Spleen (tissue), 11 donors: ENCODE measurements at regions not wholly inside any gene's neighbourhood (a gene's known extent, or its start where the extent isn't known, plus 50 kb on each side); places are given as distances from the start of the nearest gene placed in this dataset.

Source experiments
- DNase-seq: peaks from one replicate; pipeline ENCODE4 v3.0.0-alpha.2; 2020
- H3K27ac ChIP-seq, 8 donors: fragments of 200-600 bp; sonication (generic) in 7 of 8; 1 replicate in 4 of 8; 2 replicates in 4 of 8; pipeline versions ENCODE4 v1.5.0 to v1.8.0; 2016 to 2021; ENCODE audit warnings: inconsistent platforms in 4 of 8, mild to moderate bottlenecking in 4 of 8, moderate library complexity in 1 of 8
- H3K27me3 ChIP-seq, 7 donors: fragments of 200-600 bp; sonication (generic) in 6 of 7; replicated peaks in 1 of 7; 1 replicate in 4 of 7; 2 replicates in 3 of 7; pipeline versions ENCODE4 v1.5.0 to v1.8.0; 2016 to 2021; ENCODE audit warnings: inconsistent platforms in 3 of 7, mild to moderate bottlenecking in 1 of 7
- H3K36me3 ChIP-seq, 6 donors: fragments of 200-600 bp; sonication (generic) in 5 of 6; 1 replicate in 4 of 6; 2 replicates in 2 of 6; pipeline versions ENCODE4 v1.5.0 to v1.8.0; 2016 to 2021; ENCODE audit warnings: inconsistent platforms in 2 of 6
- H3K4me1 ChIP-seq, 6 donors: fragments of 200-600 bp; sonication (generic) in 5 of 6; 1 replicate in 3 of 6; 2 replicates in 3 of 6; pipeline versions ENCODE4 v1.5.0 to v1.8.0; 2016 to 2021; ENCODE audit warnings: inconsistent platforms in 3 of 6
- H3K4me3 ChIP-seq, 8 donors: fragments of 200-600 bp; sonication (generic) in 7 of 8; 1 replicate in 4 of 8; 2 replicates in 4 of 8; pipeline versions ENCODE4 v1.5.0 to v1.8.0; 2016 to 2021; ENCODE audit warnings: inconsistent platforms in 4 of 8, mild to moderate bottlenecking in 4 of 8, moderate library complexity in 2 of 8
- H3K9me3 ChIP-seq, 8 donors: fragments of 200-600 bp; sonication (generic) in 7 of 8; 1 replicate in 4 of 8; 2 replicates in 4 of 8; pipeline versions ENCODE4 v1.5.0 to v1.8.0; 2016 to 2021; ENCODE audit warnings: inconsistent platforms in 4 of 8
- CTCF ChIP-seq, 11 experiments: fragments of 200-600 bp in 7 of 11; fragments of 450-650 bp in 4 of 11; sonication (generic) in 4 of 11; IDR thresholded peaks in 8 of 11; conservative IDR thresholded peaks in 3 of 11; 1 replicate in 7 of 11; 2 replicates in 4 of 11; pipeline versions ENCODE4 v1.4.0 to v1.8.0; 2016 to 2021; ENCODE audit warnings: antibody characterized with exemption in 11 of 11, inconsistent platforms in 4 of 11, mild to moderate bottlenecking in 1 of 11
- POLR2A ChIP-seq, 3 donors: fragments of 450-650 bp; IDR thresholded peaks; one replicate each; pipeline ENCODE4 v1.5.1; 2017; ENCODE audit warnings: antibody characterized with exemption in 3 of 3, mild to moderate bottlenecking in 1 of 3
- POLR2AphosphoS5 ChIP-seq, 3 donors: sonication (generic); formaldehyde crosslinking; IDR thresholded peaks; one replicate each; pipeline ENCODE4 v1.5.1; 2017; ENCODE audit warnings: antibody characterized with exemption in 3 of 3
- WGBS, 5 donors: extraction: QIAGEN DNeasy Blood & Tissue Kit in 3 of 5; methylation state at CpG; one replicate each; pipeline versions ENCODE4 v1.1.5 to v1.1.7; 2013 to 2018; 5-methylcytosine and 5-hydroxymethylcytosine counted together
- intact Hi-C: fragments of 100-400 bp; cut with DNase I; formaldehyde crosslinking; loops from one replicate; pipeline ENCODE4 v1.15.0; 2023; ENCODE audit warnings: low total_unique reads
- donor health status: healthy with polysubstance abuse.
- donor health status: DM: no; HTN: no; CAD: no; lungs with moderate emphysema.
- donor health status: DM: no; HTN: no; CAD: no.
- donor health status: Bipolar disorder and iron deficiency.
- donor health status: healthy.
- donor health status: DM: no; HTN: no; CAD: no.
- donor health status: DM: yes; HTN: yes; CAD: no.

DNA sequence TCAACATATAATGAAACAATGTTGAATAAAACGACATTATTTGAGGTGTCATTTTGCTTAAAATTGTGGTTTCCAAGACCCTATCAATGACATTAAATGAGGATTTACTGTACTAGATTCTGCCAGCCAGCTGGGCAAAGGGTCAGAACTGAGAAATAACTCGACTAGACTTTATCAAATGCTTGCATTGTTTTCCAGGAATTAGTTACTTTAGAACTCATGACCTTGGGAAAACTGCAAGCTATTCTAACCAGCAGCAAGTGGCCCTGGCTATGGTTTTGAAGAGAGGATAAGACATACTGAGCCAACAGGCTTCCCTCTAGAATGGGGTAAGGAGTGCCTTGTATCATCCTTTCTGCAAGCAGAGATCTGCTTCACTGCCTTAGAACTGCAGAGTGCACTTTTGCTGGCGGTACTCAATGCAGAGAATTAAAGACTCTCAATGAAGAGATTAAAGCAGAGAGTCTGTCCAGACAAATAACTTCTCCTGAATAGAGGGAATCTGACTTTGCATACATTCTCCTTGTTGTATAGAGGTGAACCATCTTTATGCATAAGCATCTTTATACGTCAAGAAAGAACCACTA, 281.5 kb downstream of the ARL4A start:
- intact Hi-C loops: no loop called here
- H3K4me1 ChIP-seq: no peaks in the 10 kb centered on the region
- no peaks in the 10 kb centered on the region for H3K9me3 ChIP-seq
- H3K4me3 ChIP-seq: no peak overlapping the region
- no peak overlapping the region for H3K27ac ChIP-seq
- WGBS, 5 donors: 66 to 88% (median 78%) methylated on average over 4 of the region's 4 CpGs
- H3K27me3 ChIP-seq: no peaks in the 10 kb centered on the region
- no peak for DNase-seq
- no peaks in the 10 kb centered on the region for H3K36me3 ChIP-seq
- TF ChIP-seq POLR2A (IDR thresholded peaks at IDR 0.05): no peak
- TF ChIP-seq CTCF (IDR thresholded peaks at IDR 0.05 in 8 of 11, conservative IDR thresholded peaks at IDR 0.05 in 3 of 11): no peak
- no peak for TF ChIP-seq POLR2AphosphoS5 (IDR thresholded peaks at IDR 0.05)

- no peaks in the 10 kb centered on the region for H3K9me3 ChIP-seq
- no peaks in the 10 kb centered on the region for H3K27me3 ChIP-seq
- intact Hi-C loops: no loop called here
- no peak overlapping the region for H3K4me3 ChIP-seq
- 87 to 99% (median 95%) methylated on average over 2 of the region's 2 CpGs for WGBS, 5 donors
- no peaks in the 10 kb centered on the region for H3K4me1 ChIP-seq
- H3K27ac ChIP-seq: no peak overlapping the region
- no peaks in the 10 kb centered on the region for H3K36me3 ChIP-seq
- DNase-seq: no peak
- TF ChIP-seq POLR2AphosphoS5 (IDR thresholded peaks at IDR 0.05) (no peak), CTCF (IDR thresholded peaks at IDR 0.05 in 8 of 11, conservative IDR thresholded peaks at IDR 0.05 in 3 of 11) (no peak), POLR2A (IDR thresholded peaks at IDR 0.05) (no peak)
Observed at GRCh38 chr7:12970626-12971025, 283.2 kb downstream of the ARL4A start.

- intact Hi-C loops: no loop called here
- no peaks in the 10 kb centered on the region for H3K27me3 ChIP-seq
- WGBS, 5 donors: 75 to 84% (median 82%) methylated on average over 5 of the region's 5 CpGs
- H3K4me3 ChIP-seq: no peak overlapping the region
- H3K4me1 ChIP-seq: no peaks in the 10 kb centered on the region
- TF ChIP-seq POLR2AphosphoS5 (IDR thresholded peaks at IDR 0.05) (no peak), CTCF (IDR thresholded peaks at IDR 0.05 in 8 of 11, conservative IDR thresholded peaks at IDR 0.05 in 3 of 11) (no peak), POLR2A (IDR thresholded peaks at IDR 0.05) (no peak)
- no peak overlapping the region for H3K27ac ChIP-seq
- H3K36me3 ChIP-seq: no peaks in the 10 kb centered on the region
- DNase-seq: no peak
- no peaks in the 10 kb centered on the region for H3K9me3 ChIP-seq
Observed at GRCh38 chr7:12974451-12975166, 287.2 kb downstream of the ARL4A start.

DNA sequence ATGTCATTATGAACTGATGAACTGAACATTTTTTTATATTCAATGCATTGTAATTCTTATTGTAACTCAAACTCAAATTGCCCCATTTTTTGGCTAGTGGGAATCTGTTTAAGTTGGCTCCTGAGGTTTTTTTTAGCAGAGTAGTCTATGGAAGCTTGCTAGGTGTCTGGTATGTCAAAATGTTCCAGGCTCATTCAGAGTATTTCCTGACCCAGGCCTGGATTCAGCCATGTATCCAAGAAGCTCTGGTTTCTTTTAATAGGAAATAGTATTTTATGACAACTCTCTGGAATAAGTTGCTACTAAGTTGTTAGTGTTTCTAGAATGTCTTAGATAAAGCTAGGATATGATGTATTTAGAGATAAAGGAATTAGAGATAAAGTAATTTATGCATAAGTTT, 288.0 kb downstream of the ARL4A start:
- TF ChIP-seq CTCF (IDR thresholded peaks at IDR 0.05 in 8 of 11, conservative IDR thresholded peaks at IDR 0.05 in 3 of 11) (no peak), POLR2A (IDR thresholded peaks at IDR 0.05) (no peak)
- no peak overlapping the region for H3K4me3 ChIP-seq
- no peaks in the 10 kb centered on the region for H3K9me3 ChIP-seq
- H3K4me1 ChIP-seq: no peaks in the 10 kb centered on the region
- DNase-seq: no peak
- no peaks in the 10 kb centered on the region for H3K27me3 ChIP-seq
- H3K27ac ChIP-seq: no peak overlapping the region
- intact Hi-C loops: no loop called here
- H3K36me3 ChIP-seq: no peaks in the 10 kb centered on the region
